ENCODE measurements at regions not wholly inside any gene's neighbourhood (a gene's known extent, or its start where the extent isn't known, plus 50 kb on each side); places are given as distances from the start of the nearest gene placed in this dataset.

- DNase-seq (ENCODE audit: insufficient read length, low spot score) (no peak), FAIRE-seq (no peak)
Observed at GRCh38 chr7:81533931-81534330, 235.9 kb downstream of the HGF start.

DNA sequence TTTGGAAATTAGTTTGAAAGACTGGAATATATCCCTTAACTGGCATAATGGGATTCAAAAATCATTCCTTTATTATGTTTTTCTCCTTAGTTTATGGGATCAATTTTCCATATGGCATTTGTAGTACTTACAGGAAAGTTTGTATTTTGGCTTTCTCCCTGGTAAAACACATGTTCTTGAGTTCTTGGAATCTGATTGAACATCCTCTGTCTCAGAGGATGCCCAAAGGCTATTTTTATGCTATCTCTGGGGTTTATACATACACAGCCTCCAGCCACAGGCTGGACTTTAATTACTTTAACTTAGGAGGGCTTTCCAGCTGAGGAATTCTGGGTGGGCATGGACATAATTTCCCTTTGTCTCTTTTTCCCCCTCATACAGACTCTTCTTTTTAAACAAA is 236.4 kb downstream of the HGF start:
- no peak for DNase-seq (ENCODE audit: insufficient read length, low spot score)
- FAIRE-seq, result no peak

GRCh38 chr7:81529785-81530184 is 240.1 kb downstream of the HGF start:
- DNase-seq (ENCODE audit: insufficient read length, low spot score) (no peak), FAIRE-seq (no peak)

DNA sequence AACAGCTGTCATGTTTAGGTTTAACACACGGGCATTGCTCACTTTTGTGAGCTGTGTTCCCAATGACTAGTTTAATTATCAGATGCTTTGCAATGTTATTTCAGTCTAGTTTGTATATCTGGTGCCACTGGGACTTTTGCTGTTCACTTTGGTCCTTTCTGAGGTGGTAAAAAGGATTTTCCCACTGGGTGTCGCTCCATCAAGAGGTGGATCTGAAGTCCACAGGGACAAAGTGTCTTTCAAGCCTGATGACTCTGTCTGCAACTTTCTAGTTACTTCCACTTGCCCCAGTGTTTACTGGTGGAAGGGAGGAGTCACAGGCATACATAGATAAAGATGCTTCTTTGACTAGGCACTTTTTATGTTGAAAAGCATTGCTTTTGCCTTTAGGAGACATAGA is 242.2 kb downstream of the HGF start:
- FAIRE-seq (no peak), DNase-seq (ENCODE audit: insufficient read length, low spot score) (no peak)

- no peak for FAIRE-seq
- DNase-seq (ENCODE audit: insufficient read length, low spot score), result no peak
Observed at GRCh38 chr7:81526971-81527370, 242.9 kb downstream of the HGF start.

- FAIRE-seq, result no peak
- no peak for DNase-seq (ENCODE audit: insufficient read length, low spot score)
Observed at GRCh38 chr7:81525841-81526240, 244.0 kb downstream of the HGF start.

- no peak for DNase-seq (ENCODE audit: insufficient read length, low spot score)
- no peak for FAIRE-seq
Observed at GRCh38 chr7:81519886-81520285, 250.0 kb downstream of the HGF start.

DNA sequence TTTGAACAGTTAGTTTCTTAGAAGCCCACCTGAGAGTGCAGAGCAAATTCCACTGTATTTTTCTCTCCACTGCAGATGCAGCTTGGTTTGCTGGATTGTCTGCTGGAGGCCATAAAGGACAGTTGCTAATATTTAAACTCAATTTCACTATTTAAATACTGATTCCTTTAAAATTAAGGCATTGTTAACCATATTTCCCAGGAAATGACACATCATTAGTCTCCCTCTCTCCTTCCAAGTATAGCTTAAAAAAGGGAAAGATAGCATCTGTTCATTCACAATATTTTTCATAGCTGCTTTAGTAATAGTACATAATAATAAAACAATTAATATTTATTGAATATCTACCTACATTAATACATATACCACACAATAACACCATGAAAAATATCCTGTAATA is 252.9 kb downstream of the HGF start:
- no peak for DNase-seq (ENCODE audit: insufficient read length, low spot score)
- no peak for FAIRE-seq

GRCh38 chr7:81515009-81515408 is 254.8 kb downstream of the HGF start:
- FAIRE-seq, result no peak
- no peak for DNase-seq (ENCODE audit: insufficient read length, low spot score)

DNA sequence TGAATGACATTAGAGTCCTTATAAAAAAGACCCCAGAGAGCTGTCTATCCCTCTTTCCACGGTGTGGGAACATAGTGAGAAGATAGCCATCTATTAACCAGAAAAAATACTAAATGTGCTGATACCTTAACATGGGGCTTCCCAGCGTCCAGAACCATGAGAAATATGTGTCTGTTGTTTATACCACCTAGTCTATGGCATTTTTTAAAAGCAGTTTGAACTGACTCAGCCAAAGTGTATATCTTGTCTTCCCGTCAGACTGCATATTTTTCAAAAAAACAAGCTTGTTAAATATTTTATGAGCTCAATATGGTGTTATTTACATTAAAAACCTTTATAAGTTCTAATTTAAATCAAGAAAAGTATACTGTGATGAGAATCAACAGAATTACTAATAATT is 255.3 kb downstream of the HGF start:
- DNase-seq (ENCODE audit: insufficient read length, low spot score), result no peak
- FAIRE-seq, result no peak

DNA sequence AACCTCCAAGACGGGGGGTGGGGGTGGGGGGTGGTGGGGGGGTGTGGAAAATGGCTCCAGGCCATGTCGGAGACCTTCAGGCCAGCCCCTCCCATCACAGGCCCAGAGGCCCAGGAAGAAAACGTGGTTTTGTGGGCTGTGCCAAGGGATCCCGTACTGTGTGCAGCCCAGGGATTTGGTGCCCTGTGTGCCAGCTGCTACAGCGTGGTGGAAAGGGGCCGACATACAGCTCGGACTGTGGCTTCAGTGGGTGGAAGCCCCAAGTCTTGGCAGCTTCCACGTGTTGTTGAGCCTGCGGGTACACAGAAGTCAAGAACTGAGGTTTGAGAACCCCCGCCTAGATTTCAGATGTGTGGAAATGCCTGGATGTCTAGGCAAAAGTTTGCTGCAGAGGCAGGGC is 259.7 kb downstream of the HGF start:
- DNase-seq (ENCODE audit: insufficient read length, low spot score), result no peak
- no peak for FAIRE-seq

DNA sequence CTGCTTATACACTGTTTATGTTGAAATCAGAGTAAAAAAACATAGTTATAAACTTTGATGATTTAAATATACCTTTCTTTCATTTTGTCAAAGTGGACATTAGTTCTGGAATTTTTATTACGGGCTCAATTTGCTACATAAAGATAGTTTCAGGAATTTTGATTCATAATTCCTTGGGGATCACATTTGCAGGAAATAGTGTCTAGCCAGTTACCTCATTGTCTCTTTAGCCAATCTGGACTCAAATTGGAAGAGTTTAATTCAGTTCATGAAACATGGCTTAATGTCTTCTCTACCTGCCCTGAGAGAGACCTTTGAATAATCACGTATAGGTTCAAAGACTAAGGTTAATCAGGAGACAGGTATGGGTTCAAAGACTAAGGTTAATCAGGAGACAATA is 262.6 kb downstream of the HGF start:
- DNase-seq (ENCODE audit: insufficient read length, low spot score) (no peak), FAIRE-seq (no peak)

- FAIRE-seq, result no peak
- DNase-seq (ENCODE audit: insufficient read length, low spot score), result no peak
Observed at GRCh38 chr7:81506609-81507008, 263.2 kb downstream of the HGF start.

DNA sequence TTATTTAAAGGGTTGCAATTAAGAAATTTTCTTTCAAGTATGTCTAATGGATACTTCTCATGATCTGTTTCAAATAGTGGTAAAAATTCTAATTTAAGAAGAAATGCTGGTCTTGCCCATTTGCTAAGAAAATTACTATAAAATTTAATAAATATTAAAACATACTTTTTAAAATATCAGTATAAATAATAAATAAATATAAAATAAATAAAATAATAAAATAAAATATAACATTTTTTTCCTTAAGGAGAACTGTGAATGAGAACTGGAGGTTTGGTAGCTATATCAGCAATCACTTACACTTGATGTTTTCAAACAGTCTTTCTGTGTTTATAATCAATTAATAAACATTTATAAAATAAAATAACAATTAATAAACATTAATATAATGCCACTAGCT is 266.1 kb downstream of the HGF start:
- FAIRE-seq, result no peak

DNA sequence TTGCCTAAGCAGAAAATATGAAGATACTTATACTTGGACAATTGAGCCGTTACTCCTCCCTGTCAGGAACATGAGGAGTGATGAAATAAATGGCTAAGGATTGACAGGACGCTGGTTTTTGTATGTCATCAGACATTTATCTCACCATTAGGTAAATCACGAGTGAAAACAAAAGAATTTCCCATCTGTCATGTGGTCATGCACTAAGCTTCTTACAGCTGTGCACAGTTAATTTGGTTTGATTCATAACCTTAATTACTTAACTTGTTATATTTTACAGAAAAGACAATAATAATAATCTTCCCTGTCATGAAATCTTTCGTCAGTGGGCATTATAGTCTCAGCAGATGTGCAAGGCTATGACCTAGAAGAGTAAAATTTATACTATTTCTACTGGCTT is 266.5 kb downstream of the HGF start:
- DNase-seq (ENCODE audit: insufficient read length, low spot score) (no peak), FAIRE-seq (no peak)

More for the DNA sequence above, 266.1 kb downstream of the HGF start:
- DNase-seq (ENCODE audit: insufficient read length, low spot score), result no peak

GRCh38 chr7:81501220-81501619 is 268.6 kb downstream of the HGF start:
- FAIRE-seq, result no peak

GRCh38 chr7:81500631-81501030 is 269.2 kb downstream of the HGF start:
- DNase-seq (ENCODE audit: insufficient read length, low spot score), result no peak
- no peak for FAIRE-seq

More at GRCh38 chr7:81501220-81501619, 268.6 kb downstream of the HGF start:
- DNase-seq (ENCODE audit: insufficient read length, low spot score), result no peak

GRCh38 chr7:81499262-81500116 is 270.4 kb downstream of the HGF start:
- DNase-seq (ENCODE audit: insufficient read length, low spot score), result peak; percentile 5
- peak; percentile 40 for FAIRE-seq

DNA sequence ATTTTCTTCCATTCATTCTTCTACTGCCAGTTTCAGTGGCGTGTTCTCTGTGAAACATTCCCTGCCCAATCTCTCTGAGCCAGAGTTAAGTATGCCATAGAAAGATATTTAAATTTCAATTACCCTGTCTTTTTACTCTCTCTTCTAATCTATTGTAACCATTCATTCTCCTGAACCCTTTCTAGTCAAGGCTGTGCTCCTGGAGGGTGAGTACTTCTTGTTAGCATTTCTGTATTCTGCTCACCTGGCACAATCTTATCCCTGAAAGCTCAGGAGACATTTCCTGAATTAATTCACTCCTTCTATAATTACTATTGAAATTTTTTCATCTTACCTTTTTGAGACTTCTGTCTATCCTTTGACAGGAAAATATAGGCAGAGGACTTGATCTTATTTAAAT is 271.7 kb downstream of the HGF start:
- DNase-seq (ENCODE audit: insufficient read length, low spot score), result no peak
- FAIRE-seq, result no peak

- no peak for FAIRE-seq
- no peak for DNase-seq (ENCODE audit: insufficient read length, low spot score)
Observed at GRCh38 chr7:81492910-81493309, 276.9 kb downstream of the HGF start.

DNA sequence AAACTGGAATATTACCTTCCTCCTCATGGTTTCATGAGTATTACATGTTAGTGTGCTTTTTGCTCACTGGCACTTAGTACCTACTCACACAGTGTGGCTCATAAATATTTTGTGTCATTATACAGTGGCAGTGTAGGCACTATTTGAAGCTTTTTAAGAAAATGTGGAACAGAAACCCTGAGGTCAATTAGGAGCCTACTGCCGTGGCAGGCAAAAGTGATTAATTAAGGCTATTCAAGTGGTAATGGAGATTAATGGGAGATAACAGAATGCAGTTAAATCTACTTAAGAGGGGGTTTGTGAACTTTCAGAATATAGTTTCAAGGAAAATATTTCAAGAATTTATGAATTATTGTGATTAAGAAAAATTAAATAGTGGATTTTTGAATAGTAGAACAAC is 277.6 kb downstream of the HGF start:
- DNase-seq (ENCODE audit: insufficient read length, low spot score) (no peak), FAIRE-seq (no peak)

DNA sequence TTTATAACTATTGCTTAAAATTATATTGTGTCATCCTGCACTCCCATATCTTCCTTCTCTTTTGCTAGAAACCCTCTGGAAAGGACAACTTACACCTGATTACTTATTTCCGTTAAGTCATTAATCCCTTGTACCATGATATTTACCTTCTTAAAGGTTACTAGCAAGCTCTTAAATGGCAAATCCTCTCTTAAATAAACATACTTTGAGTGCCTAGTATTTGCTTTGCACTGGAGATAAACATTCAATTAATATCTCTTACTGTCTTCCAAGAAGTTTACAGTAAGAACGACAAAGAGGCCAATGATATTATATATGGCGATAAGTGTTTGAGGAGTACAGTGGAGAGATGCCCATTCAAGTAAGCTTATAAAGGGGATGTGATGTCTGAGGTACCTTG is 278.3 kb downstream of the HGF start:
- FAIRE-seq, result no peak
- no peak for DNase-seq (ENCODE audit: insufficient read length, low spot score)

DNA sequence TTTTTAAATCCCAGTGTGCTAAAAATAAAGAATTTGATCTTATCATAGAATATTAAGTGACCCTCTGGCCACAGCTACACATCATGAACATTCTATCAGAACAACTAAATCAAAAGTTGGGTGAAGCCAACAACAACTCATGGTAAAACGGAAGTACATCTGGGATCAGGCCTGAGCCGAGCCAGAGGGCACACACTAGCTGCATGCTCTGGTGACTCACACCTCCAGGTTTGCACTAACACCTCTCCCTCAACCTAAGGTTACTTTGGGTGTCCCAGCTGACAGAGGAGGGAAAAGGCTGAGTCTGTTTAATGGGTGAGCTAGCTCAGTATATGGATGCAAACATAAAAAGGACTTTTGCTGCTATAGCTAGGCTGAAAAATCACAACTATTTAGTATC is 281.6 kb downstream of the HGF start:
- FAIRE-seq (no peak), DNase-seq (ENCODE audit: insufficient read length, low spot score) (no peak)

All from GM19239 (cell line).